BE2C (cell line): ENCODE measurements at regions not wholly inside any gene's neighbourhood (a gene's known extent, or its start where the extent isn't known, plus 50 kb on each side); places are given as distances from the start of the nearest gene placed in this dataset.

Experiments used
- DNase-seq: peaks from one replicate; pipeline ENCODE4 v3.0.0-alpha.2; 2020
- H3K27me3 ChIP-seq: fragments of 250-450 bp; sonication (Bioruptor Pico); 2 replicates; pipeline ENCODE4 v1.5.1; 2020; ENCODE audit warnings: mild to moderate bottlenecking
- H3K36me3 ChIP-seq: fragments of 250-450 bp; sonication (Bioruptor Pico); 2 replicates; pipeline ENCODE4 v1.5.1; 2020; ENCODE audit warnings: mild to moderate bottlenecking
- H3K4me1 ChIP-seq: fragments of 250-450 bp; sonication (Bioruptor Pico); 2 replicates; pipeline ENCODE4 v1.5.1; 2020
- H3K4me3 ChIP-seq: 2 replicates; pipeline ENCODE4 v1.5.1; 2011; ENCODE audit warnings: low read depth, low read length
- H3K9me3 ChIP-seq: fragments of 250-450 bp; sonication (Bioruptor Pico); 2 replicates; pipeline ENCODE4 v1.5.1; 2020
- CTCF ChIP-seq: IDR thresholded peaks from 2 replicates; pipeline ENCODE4 v1.5.1; 2012; ENCODE audit warnings: mild to moderate bottlenecking, low read depth, low read length

DNA sequence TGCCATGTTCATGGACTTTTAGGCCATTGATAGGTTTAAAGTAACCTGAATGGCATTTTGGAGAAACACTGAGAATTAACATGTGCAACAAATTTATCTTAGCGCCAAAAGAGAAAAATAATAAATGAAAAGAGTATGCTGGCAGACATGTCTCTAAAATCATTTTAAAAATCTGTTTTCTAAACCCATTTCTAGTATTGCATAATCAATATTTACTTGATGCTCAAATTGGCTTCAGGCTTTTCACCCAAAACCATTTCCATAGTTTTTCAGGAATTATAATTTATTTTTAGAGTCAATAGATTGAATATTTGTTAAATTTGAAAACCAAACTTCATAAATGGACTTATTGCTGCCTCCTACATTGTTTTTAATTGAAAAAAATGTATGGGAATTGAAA lies 423.0 kb downstream of the PLOD2 start:
- no peak for TF ChIP-seq CTCF
- Histone ChIP-seq H3K4me1 (no peaks in the 10 kb centered on the region), H3K27me3 (no peaks in the 10 kb centered on the region), H3K36me3 (no peaks in the 10 kb centered on the region), H3K9me3 (no peaks in the 10 kb centered on the region), H3K4me3 (no peak overlapping the region)
- no peak for DNase-seq

- no peak for TF ChIP-seq CTCF
- no peak for DNase-seq
- H3K36me3 ChIP-seq: no peaks in the 10 kb centered on the region
- no peaks in the 10 kb centered on the region for H3K9me3 ChIP-seq
- H3K27me3 ChIP-seq: no peaks in the 10 kb centered on the region
- no peak overlapping the region for H3K4me3 ChIP-seq
- no peaks in the 10 kb centered on the region for H3K4me1 ChIP-seq
These were observed 421.1 kb downstream of the PLOD2 start for GRCh38 chr3:145739926-145740325.

DNA sequence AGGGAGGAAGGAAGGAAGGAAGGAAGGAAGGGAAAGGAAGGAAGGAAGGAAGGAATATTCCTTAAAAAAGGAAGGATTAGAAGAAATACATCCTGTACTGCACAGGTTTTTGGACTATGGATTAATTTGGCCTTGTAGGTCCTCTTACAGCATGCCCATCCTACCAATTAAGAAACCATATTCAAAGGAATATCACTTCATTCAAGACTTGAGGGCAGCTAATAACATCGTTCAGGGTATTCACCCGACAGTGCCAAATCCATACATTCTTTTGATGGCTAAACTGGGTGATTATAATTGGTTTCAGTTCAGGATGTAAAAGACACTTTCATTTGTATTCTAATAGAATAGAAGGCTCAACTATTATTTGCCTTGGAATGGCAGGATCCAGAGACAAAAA lies 410.3 kb downstream of the PLOD2 start:
- no peaks in the 10 kb centered on the region for H3K27me3 ChIP-seq
- no peaks in the 10 kb centered on the region for H3K9me3 ChIP-seq
- H3K4me1 ChIP-seq: no peaks in the 10 kb centered on the region
- no peak for DNase-seq
- TF ChIP-seq CTCF: no peak
- H3K4me3 ChIP-seq: no peak overlapping the region
- H3K36me3 ChIP-seq: no peaks in the 10 kb centered on the region

DNA sequence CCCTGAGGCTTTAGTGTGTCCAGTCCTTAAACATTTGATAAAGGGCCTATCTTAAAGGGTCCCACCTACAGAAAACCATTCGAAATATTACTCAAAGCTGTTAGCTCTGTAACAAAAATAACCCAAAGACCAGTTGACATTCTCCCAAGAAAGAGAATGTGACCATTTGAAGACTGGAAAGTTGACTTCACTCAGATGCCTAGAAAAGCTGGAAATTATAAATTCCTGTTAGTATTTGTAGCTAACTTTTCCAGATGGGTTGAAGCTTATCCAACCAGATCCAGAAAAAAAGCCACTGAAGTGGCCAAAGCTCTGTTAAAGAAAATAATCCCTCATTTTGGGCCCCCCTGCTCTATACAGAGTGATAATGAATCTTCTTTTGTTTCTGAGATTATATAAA lies 408.4 kb downstream of the PLOD2 start:
- H3K36me3 ChIP-seq: no peaks in the 10 kb centered on the region
- TF ChIP-seq CTCF: no peak
- no peaks in the 10 kb centered on the region for H3K27me3 ChIP-seq
- no peaks in the 10 kb centered on the region for H3K4me1 ChIP-seq
- H3K9me3 ChIP-seq: no peaks in the 10 kb centered on the region
- no peak overlapping the region for H3K4me3 ChIP-seq
- DNase-seq: no peak

- DNase-seq: no peak
- Histone ChIP-seq H3K4me1 (no peaks in the 10 kb centered on the region), H3K4me3 (no peak overlapping the region), H3K27me3 (no peaks in the 10 kb centered on the region), H3K9me3 (no peaks in the 10 kb centered on the region), H3K36me3 (no peaks in the 10 kb centered on the region)
- no peak for TF ChIP-seq CTCF
These were observed 406.2 kb downstream of the PLOD2 start for GRCh38 chr3:145754605-145755289.

DNA sequence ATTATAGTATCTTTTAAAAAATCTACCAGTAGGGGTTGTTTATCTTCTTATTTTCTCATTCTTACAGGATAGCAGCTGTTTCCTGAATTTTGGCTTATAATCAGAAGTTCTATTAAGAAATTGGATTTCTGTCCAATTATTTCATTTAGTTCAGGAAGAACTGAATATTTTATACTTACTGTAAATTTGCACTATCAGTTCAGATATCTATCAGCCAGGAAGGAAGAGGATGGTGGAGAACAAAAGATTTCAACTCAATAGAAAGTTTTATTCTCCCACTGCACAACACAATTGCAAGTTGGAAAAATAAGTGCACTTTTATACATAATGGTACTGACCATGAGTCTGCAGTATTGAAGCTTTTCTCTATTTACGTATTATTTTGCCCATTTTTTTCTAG lies 400.9 kb downstream of the PLOD2 start:
- no peak for DNase-seq
- TF ChIP-seq CTCF: no peak
- H3K4me3 ChIP-seq: no peak overlapping the region

More for the DNA sequence above, 400.9 kb downstream of the PLOD2 start:
- H3K36me3 ChIP-seq: no peaks in the 10 kb centered on the region
- H3K27me3 ChIP-seq: no peaks in the 10 kb centered on the region
- no peaks in the 10 kb centered on the region for H3K4me1 ChIP-seq
- no peaks in the 10 kb centered on the region for H3K9me3 ChIP-seq
